Mucosa of descending colon (tissue), 3 donors: ENCODE measurements at regions not wholly inside any gene's neighbourhood (a gene's known extent, or its start where the extent isn't known, plus 50 kb on each side); places are given as distances from the start of the nearest gene placed in this dataset.

Source experiments
- ATAC-seq: fragments of 200-7000 bp; cut with Tn5 transposase; one replicate; pipeline ENCODE4 v1.9.1; 2020; ENCODE audit warnings: mild to moderate bottlenecking, moderate library complexity
- DNase-seq, 3 donors: peaks; one replicate each; pipeline ENCODE4 v3.0.0-alpha.2; 2020
- H3K36me3 ChIP-seq: fragments of 200-600 bp; one replicate; pipeline ENCODE4 v1.8.0; 2021; ENCODE audit warnings: low read depth, mild to moderate bottlenecking
- H3K4me1 ChIP-seq: fragments of 200-600 bp; one replicate; pipeline ENCODE4 v1.8.0; 2021; ENCODE audit warnings: low read depth, mild to moderate bottlenecking
- H3K4me3 ChIP-seq: fragments of 200-600 bp; one replicate; pipeline ENCODE4 v1.8.0; 2021; ENCODE audit warnings: mild to moderate bottlenecking
- H3K9me3 ChIP-seq: fragments of 200-600 bp; one replicate; pipeline ENCODE4 v1.8.0; 2021; ENCODE audit warnings: mild to moderate bottlenecking
- intact Hi-C, 2 donors: fragments of 100-400 bp; cut with DNase I in 1 of 2; cut with micrococcal nuclease in 1 of 2; formaldehyde crosslinking; loops; one replicate each; pipeline versions ENCODE4 v1.11.0 to v1.11.1; 2022; cut with DNase I, micrococcal nuclease
- TF ChIP-seq, protein P1 (sequence below): fragments of 200-600 bp; IDR thresholded peaks from one replicate; pipeline ENCODE4 v1.8.0; 2022; ENCODE audit warnings: antibody characterized with exemption, mild to moderate bottlenecking
- donor health status: DM: no; HTN: no; CAD: no; lungs with moderate emphysema.
- donor health status: DM: no; HTN: no; CAD: no.
- donor health status: DM: no; HTN: yes; CAD: no.

DNA sequence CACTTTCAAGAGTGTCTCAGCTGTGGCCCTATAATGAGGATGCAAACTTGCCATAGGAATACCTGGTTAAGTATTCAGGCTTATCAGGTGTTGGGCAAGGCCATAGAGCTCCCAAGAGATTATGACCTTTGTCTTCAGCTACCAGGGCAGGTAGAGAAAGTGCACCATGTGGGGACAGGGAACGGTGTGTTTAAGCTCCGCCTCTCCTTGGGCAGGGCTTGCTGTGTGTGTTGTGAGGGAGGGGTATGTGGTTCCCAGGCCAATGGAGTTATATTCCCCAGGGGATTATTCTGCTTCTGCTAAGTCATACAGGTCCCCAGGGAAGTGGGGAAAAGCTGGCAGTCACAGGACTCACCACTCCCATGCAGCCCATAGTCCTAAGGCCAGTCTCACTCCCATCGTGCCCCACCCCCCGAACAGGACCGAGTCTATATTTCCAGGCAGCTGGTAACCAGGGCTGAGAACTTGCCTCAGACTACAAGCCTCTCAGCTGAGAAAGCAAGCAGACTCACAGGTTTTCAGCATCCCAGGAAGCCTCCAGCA is 660.2 kb downstream of the HTR1B start:
- no peak for DNase-seq
- no peaks in the 10 kb centered on the region for H3K4me1 ChIP-seq
- H3K9me3 ChIP-seq, result no peaks in the 10 kb centered on the region
- peak; percentile 26 for ATAC-seq
- no peak overlapping the region for H3K4me3 ChIP-seq
- intact Hi-C loops, result no loop called here
- TF ChIP-seq, protein P1, sequence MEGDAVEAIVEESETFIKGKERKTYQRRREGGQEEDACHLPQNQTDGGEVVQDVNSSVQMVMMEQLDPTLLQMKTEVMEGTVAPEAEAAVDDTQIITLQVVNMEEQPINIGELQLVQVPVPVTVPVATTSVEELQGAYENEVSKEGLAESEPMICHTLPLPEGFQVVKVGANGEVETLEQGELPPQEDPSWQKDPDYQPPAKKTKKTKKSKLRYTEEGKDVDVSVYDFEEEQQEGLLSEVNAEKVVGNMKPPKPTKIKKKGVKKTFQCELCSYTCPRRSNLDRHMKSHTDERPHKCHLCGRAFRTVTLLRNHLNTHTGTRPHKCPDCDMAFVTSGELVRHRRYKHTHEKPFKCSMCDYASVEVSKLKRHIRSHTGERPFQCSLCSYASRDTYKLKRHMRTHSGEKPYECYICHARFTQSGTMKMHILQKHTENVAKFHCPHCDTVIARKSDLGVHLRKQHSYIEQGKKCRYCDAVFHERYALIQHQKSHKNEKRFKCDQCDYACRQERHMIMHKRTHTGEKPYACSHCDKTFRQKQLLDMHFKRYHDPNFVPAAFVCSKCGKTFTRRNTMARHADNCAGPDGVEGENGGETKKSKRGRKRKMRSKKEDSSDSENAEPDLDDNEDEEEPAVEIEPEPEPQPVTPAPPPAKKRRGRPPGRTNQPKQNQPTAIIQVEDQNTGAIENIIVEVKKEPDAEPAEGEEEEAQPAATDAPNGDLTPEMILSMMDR, result no peak
- H3K36me3 ChIP-seq, result no peaks in the 10 kb centered on the region

DNA sequence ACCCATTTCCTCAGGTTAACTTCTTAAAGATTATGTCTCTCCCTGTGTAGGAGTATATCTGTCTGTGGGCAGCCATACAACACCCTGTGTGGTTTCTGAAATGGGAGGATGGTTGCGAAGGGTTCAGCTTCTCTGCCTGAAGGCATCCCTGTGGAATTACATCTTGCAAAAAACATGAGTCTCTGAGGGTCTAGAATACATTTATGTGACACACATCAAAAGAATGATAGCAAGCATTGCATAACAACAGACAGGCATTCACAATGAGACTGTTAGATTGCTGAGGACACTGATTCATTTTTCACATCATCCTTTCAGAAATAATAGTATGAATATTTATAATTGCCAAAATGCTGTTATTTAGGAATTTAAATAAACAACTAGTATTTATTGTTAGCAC is 670.9 kb downstream of the HTR1B start:
- Histone ChIP-seq H3K9me3 (no peaks in the 10 kb centered on the region), H3K4me1 (peaks cover 6% of the 10 kb centered on the region), H3K4me3 (no peak overlapping the region), H3K36me3 (no peaks in the 10 kb centered on the region)
- intact Hi-C loops, result no loop called here
- ATAC-seq (no peak), DNase-seq (no peak)
- TF ChIP-seq, protein P1, result no peak

DNA sequence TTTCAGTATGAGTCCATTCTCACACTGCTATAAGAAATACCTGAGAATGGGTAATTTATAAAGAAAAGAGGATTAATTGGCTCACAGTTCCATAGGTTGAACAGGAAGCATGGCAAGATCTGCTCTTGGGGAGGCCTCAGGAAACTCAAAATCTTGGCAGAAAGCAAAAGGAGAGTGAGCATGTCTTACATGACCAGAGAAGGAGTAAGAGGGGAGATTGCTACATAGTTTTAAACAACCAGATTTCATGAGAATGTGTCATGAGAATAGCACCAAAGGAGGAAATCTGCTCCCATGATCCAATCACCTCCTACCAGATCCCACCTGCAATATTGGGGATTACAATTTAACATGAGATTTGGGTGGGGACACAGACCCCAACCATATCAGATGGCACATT is 672.4 kb downstream of the HTR1B start:
- DNase-seq (no peak), ATAC-seq (peak; percentile 19)
- peaks cover 6% of the 10 kb centered on the region for H3K4me1 ChIP-seq
- no peaks in the 10 kb centered on the region for H3K36me3 ChIP-seq
- TF ChIP-seq, protein P1, result no peak
- H3K4me3 ChIP-seq, result no peak overlapping the region
- intact Hi-C loops, result no loop called here
- no peaks in the 10 kb centered on the region for H3K9me3 ChIP-seq

DNA sequence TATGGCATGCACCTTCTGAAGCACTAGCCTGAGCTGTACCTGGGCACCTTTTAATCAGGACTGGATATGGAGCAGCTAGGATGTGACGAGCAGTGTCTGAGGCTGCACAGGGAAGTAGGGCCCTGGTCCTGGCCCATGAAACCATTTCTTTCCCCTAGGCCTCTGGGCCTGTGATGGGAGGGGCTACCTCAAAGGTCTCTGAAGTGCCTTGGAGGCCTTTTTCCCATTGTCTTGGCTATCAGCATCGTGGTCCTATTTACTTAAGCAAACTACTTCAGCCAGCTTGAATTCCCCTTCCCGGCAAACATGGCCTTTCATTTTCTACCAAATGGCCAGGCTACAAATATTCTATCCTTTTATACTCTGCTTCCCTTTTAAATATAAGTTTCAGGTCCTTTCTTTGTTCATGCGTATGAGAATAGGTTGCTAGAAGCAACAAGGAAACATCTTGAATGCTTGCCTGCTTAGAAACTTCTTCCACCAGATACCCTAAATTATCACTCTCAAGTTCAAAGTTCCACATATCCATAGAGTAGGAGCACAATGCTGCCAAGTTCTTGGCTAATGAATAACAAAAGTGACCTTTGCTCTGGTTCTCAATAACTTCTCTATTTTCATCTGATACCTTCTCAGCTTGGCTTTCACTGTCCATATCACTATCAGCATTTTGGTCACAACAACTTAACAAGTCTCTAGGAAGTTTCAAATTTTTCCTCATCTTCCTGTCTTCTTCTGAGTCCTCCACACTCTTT is 673.1 kb downstream of the HTR1B start:
- ATAC-seq (peak; percentile 97), DNase-seq (peak in 2 of 3 donors; percentile 30 to 65)
- Histone ChIP-seq H3K9me3 (no peaks in the 10 kb centered on the region), H3K4me3 (no peak overlapping the region), H3K4me1 (peaks cover 6% of the 10 kb centered on the region), H3K36me3 (no peaks in the 10 kb centered on the region)
- TF ChIP-seq, protein P1, result no peak
- intact Hi-C loops, result no loop called here

DNA sequence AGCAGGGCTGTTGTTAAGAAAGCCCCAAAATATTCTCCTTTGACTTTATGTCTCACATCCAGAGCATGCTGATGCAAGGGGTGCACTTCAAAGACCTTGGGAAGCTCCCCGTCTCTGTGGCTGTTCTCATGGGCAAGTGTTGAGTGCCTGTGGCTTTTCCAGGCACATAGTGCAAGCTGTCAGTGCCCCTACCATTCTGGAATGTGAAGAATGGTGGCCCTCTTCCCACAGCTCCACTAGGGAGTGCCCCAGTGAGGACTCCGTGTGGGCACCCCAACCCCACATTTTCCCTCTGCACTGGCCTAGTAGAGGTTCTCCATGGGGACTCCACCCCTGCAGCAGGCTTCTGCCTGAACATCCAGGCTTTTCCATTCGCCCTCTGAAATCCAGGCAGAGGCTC is 673.7 kb downstream of the HTR1B start:
- DNase-seq, result no peak
- intact Hi-C loops, result no loop called here
- Histone ChIP-seq H3K9me3 (no peaks in the 10 kb centered on the region), H3K4me1 (peaks cover 6% of the 10 kb centered on the region), H3K4me3 (no peak overlapping the region), H3K36me3 (no peaks in the 10 kb centered on the region)
- TF ChIP-seq, protein P1, result no peak
- ATAC-seq, result no peak
